K562 (cell line): ENCODE measurements at regions not wholly inside any gene's neighbourhood (a gene's known extent, or its start where the extent isn't known, plus 50 kb on each side); places are given as distances from the start of the nearest gene placed in this dataset.

Source experiments
- ATAC-seq: fragments of 200-7000 bp; cut with Tn5 transposase; 3 replicates; pipeline ENCODE4 v1.9.1; 2020; ENCODE audit warnings: moderate library complexity
- BruUV-seq: library from RNA; stranded (reverse); fragments of 400-500 nt; replicated peaks from 2 replicates; lab custom pipeline; 2021; lab: Mats Ljungman, UMichigan
- CTCF ChIA-PET: fragments of 300-600 bp; formaldehyde crosslinking; extraction: SDS; loops from one replicate; lab custom pipeline; 2021; ENCODE audit warnings: low intra/inter-chr PET ratio; lab: Yijun Ruan, JAX
- POLR2A ChIA-PET: fragments of 300-600, 350-650 bp; sonication (Branson Sonifier 250); formaldehyde crosslinking; extraction: SDS; loops from one replicate; lab custom pipeline; 2021; ENCODE audit warnings: antibody characterized with exemption, inconsistent platforms; lab: Yijun Ruan, JAX
- DNase-seq, 4 experiments: peaks; one replicate each; pipeline versions ENCODE4 v3.0.0 to v3.0.0-alpha.2; 2011 to 2018; ENCODE audit warnings: low spot score in 3 of 4, mixed read lengths in 3 of 4; ENCODE audit errors: extremely low read depth in 1 of 4
- FAIRE-seq: peaks from 2 replicates; lab custom pipeline; 2011; peaks lifted over from hg19 to GRCh38; lab: Jason Lieb, UNC
- H2AFZ ChIP-seq: 2 replicates; pipeline ENCODE4 v1.6.0; 2011; ENCODE audit warnings: low read depth, low read length, control low read depth, inconsistent platforms
- H3K27ac ChIP-seq: fragments of 200-600 bp; 3 replicates; pipeline ENCODE4 v1.8.0; 2011; ENCODE audit warnings: low read depth, mild to moderate bottlenecking, control low read depth, inconsistent platforms, low read length, moderate library complexity, mixed read lengths; ENCODE audit errors: extremely low read depth
- H3K27me3 ChIP-seq, 2 experiments: fragments of 300-600 bp in 1 of 2; 2 replicates in 1 of 2; 3 replicates in 1 of 2; pipeline versions ENCODE4 v1.6.0 to v1.8.0; 2011; ENCODE audit warnings: inconsistent platforms in 2 of 2, low read length in 2 of 2, mild to moderate bottlenecking in 1 of 2, mixed read lengths in 1 of 2, moderate library complexity in 1 of 2; ENCODE audit not compliant: control insufficient read depth in 2 of 2, insufficient read depth in 2 of 2
- H3K36me3 ChIP-seq: fragments of 300-600 bp; 3 replicates; pipeline ENCODE4 v1.8.0; 2011; ENCODE audit warnings: mild to moderate bottlenecking, low read length, inconsistent platforms; ENCODE audit not compliant: control insufficient read depth, insufficient read depth
- H3K4me1 ChIP-seq, 2 experiments: fragments of 200-600 bp in 1 of 2; replicated peaks in 1 of 2; 2 replicates in 1 of 2; 3 replicates in 1 of 2; pipeline versions ENCODE4 v1.5.1 to v1.8.0; 2011; ENCODE audit warnings: inconsistent platforms in 2 of 2, low read length in 2 of 2, mild to moderate bottlenecking in 1 of 2, mixed read lengths in 1 of 2, moderate library complexity in 1 of 2; ENCODE audit not compliant: control insufficient read depth in 2 of 2, insufficient read depth in 2 of 2
- H3K4me2 ChIP-seq: 2 replicates; pipeline ENCODE4 v1.6.1; 2011; ENCODE audit warnings: low read length, control low read depth, inconsistent platforms, mixed read lengths; ENCODE audit not compliant: insufficient read depth
- H3K4me3 ChIP-seq: fragments of 200-600 bp; sonication (generic), shearing (Covaris generic); 2 replicates; pipeline ENCODE4 v1.5.1; 2016; ENCODE audit warnings: control low read depth, inconsistent platforms
- H3K79me2 ChIP-seq: fragments of 200-600 bp; 3 replicates; pipeline ENCODE4 v1.8.0; 2011; ENCODE audit warnings: low read length, inconsistent platforms; ENCODE audit not compliant: control insufficient read depth, insufficient read depth
- H3K9ac ChIP-seq, 2 experiments: 2 replicates each; pipeline versions ENCODE4 v1.6.0 to v1.6.1; 2011; ENCODE audit warnings: low read depth in 2 of 2, low read length in 2 of 2, control low read depth in 1 of 2, inconsistent platforms in 1 of 2, mild to moderate bottlenecking in 1 of 2, mixed read lengths in 1 of 2; ENCODE audit not compliant: insufficient read depth in 1 of 2
- H3K9me1 ChIP-seq: one replicate; pipeline ENCODE4 v1.6.0; 2011; ENCODE audit warnings: inconsistent platforms, mild to moderate bottlenecking, low read length, moderate library complexity; ENCODE audit not compliant: control insufficient read depth, insufficient read depth
- H3K9me3 ChIP-seq: replicated peaks from 2 replicates; pipeline ENCODE4 v1.5.1; 2011; ENCODE audit warnings: low read depth, low read length, inconsistent platforms; ENCODE audit not compliant: control insufficient read depth, insufficient read depth
- H4K20me1 ChIP-seq: replicated peaks from 2 replicates; pipeline ENCODE4 v1.6.1; 2011; ENCODE audit warnings: low read length, inconsistent platforms, mixed read lengths; ENCODE audit not compliant: control insufficient read depth, insufficient read depth
- ADNP ChIP-seq: fragments of 200-800 bp; sonication (Bioruptor generic); IDR thresholded peaks from 2 replicates; pipeline ENCODE4 v1.6.1; 2016; ENCODE audit warnings: missing genetic modification characterization, missing compliant biosample characterization
- CBX1 ChIP-seq: sonication (generic); IDR thresholded peaks from 2 replicates; pipeline ENCODE4 v1.6.1; 2016; ENCODE audit warnings: antibody characterized with exemption, low read depth, mild to moderate bottlenecking
- CSDE1 ChIP-seq, 2 experiments: fragments of 450-650 bp; IDR thresholded peaks; 2 replicates each; pipeline ENCODE4 v1.6.1; 2016; ENCODE audit warnings: mild to moderate bottlenecking in 1 of 2
- E4F1 ChIP-seq: fragments of 250-450 bp; sonication (Bioruptor Pico); IDR thresholded peaks from 2 replicates; pipeline ENCODE4 v1.5.0; 2021; ENCODE audit warnings: mild to moderate bottlenecking, borderline replicate concordance
- ESRRA ChIP-seq: fragments of 450-650 bp; IDR thresholded peaks from 2 replicates; pipeline ENCODE4 v1.6.1; 2014; ENCODE audit warnings: low read depth, mild to moderate bottlenecking, moderate library complexity, borderline replicate concordance
- ETV5 ChIP-seq: sonication (generic); formaldehyde crosslinking; IDR thresholded peaks from 2 replicates; pipeline ENCODE4 v1.4.0; 2020; ENCODE audit warnings: low read depth, mild to moderate bottlenecking, missing genetic modification reagents
- NFE2 ChIP-seq: IDR thresholded peaks from 2 replicates; pipeline ENCODE4 v1.6.1; 2014; ENCODE audit warnings: antibody characterized with exemption, low read depth
- PHF20 ChIP-seq: fragments of 450-650 bp; IDR thresholded peaks from 2 replicates; pipeline ENCODE4 v1.6.1; 2018; ENCODE audit not compliant: partially characterized antibody
- PHTF2 ChIP-seq: fragments of 250-450 bp; sonication (Bioruptor Pico); IDR thresholded peaks from 2 replicates; pipeline ENCODE4 v1.5.0; 2021; ENCODE audit warnings: mild to moderate bottlenecking
- POLR3G ChIP-seq: IDR thresholded peaks from 2 replicates; pipeline ENCODE4 v1.6.1; 2011; ENCODE audit not compliant: insufficient read length, insufficient replicate concordance; ENCODE audit errors: extremely low read depth
- PPARD ChIP-seq: fragments of 250-450 bp; sonication (Bioruptor Pico); IDR thresholded peaks from 2 replicates; pipeline ENCODE4 v1.8.0; 2022; ENCODE audit warnings: inconsistent platforms, mild to moderate bottlenecking, moderate library complexity
- PTTG1 ChIP-seq: fragments of 450-650 bp; IDR thresholded peaks from 2 replicates; pipeline ENCODE4 v1.6.1; 2016; ENCODE audit warnings: low read depth, mild to moderate bottlenecking, missing genetic modification characterization, missing compliant biosample characterization
- TBP ChIP-seq: optimal IDR thresholded peaks from 2 replicates; pipeline ENCODE3; 2011; ENCODE audit warnings: low read depth, low read length, improper control_type of control experiment
- TRIM24 ChIP-seq, 2 experiments: fragments of 450-650 bp; IDR thresholded peaks; 2 replicates each; pipeline ENCODE4 v1.6.1; 2016
- USF1 ChIP-seq: sonication (generic); formaldehyde crosslinking; IDR thresholded peaks from 2 replicates; pipeline ENCODE4 v1.9.0; 2022; ENCODE audit warnings: mild to moderate bottlenecking, missing genetic modification reagents
- XRCC3 ChIP-seq: fragments of 450-650 bp; IDR thresholded peaks from 2 replicates; pipeline ENCODE4 v1.6.1; 2017; ENCODE audit warnings: mild to moderate bottlenecking, moderate library complexity
- ZNF274 ChIP-seq: IDR thresholded peaks from 2 replicates; pipeline ENCODE4 v1.6.1; 2011; ENCODE audit warnings: low read depth, mild to moderate bottlenecking, low read length, moderate library complexity, borderline replicate concordance
- ZNF507 ChIP-seq: conservative IDR thresholded peaks from 2 replicates; pipeline ENCODE4 v1.6.1; 2017; ENCODE audit warnings: missing genetic modification characterization, missing compliant biosample characterization
- ZNF586 ChIP-seq: fragments of 450-650 bp; formaldehyde crosslinking; conservative IDR thresholded peaks from 2 replicates; pipeline ENCODE4 v1.4.0; 2020; ENCODE audit warnings: mild to moderate bottlenecking, moderate library complexity
- ZNF75A ChIP-seq: fragments of 450-650 bp; formaldehyde crosslinking; IDR thresholded peaks from 2 replicates; pipeline ENCODE4 v1.4.0; 2020; ENCODE audit warnings: mild to moderate bottlenecking
- WGBS: fragments of 100-300 bp; shearing (Covaris generic); methylation state at CpG from one replicate; pipeline ENCODE4 v1.1.6; 2016; ENCODE audit warnings: low coverage, mixed read lengths; ENCODE audit not compliant: insufficient coverage; ENCODE audit errors: missing lambda C conversion rate; 5-methylcytosine and 5-hydroxymethylcytosine counted together
- in situ Hi-C: fragments of 300-500 bp; cut with MboI; formaldehyde crosslinking; loops from 4 replicates; pipeline ENCODE4 v1.15.0; 2018; ENCODE audit warnings: inconsistent platforms, mixed read lengths
- intact Hi-C: fragments of 100-400 bp; cut with micrococcal nuclease; formaldehyde crosslinking; loops from 2 replicates; pipeline ENCODE4 v1.14.2; 2022

- no peak overlapping the region for H3K4me2 ChIP-seq
Measured at GRCh38 chr6:156310701-156311100, 466.5 kb upstream of the ARID1B start.

GRCh38 chr6:156309017-156309416, 468.2 kb upstream of the ARID1B start:
- H3K27ac ChIP-seq, result no peak overlapping the region
- no peaks in the 10 kb centered on the region for H3K79me2 ChIP-seq
- no peaks in the 10 kb centered on the region for H3K9me1 ChIP-seq
- intact Hi-C loops, result no loop called here
- in situ Hi-C loops, result no loop called here
- DNase-seq, result no peak
- no peaks in the 10 kb centered on the region for H4K20me1 ChIP-seq
- no peaks in the 10 kb centered on the region for H3K27me3 ChIP-seq
- no peak for FAIRE-seq
- no peaks in the 10 kb centered on the region for H3K4me1 ChIP-seq
- no peak overlapping the region for H3K4me2 ChIP-seq
- H3K9me3 ChIP-seq, result no peaks in the 10 kb centered on the region
- 0% methylated on average over 7 of the region's 7 CpGs for WGBS
- no peaks in the 10 kb centered on the region for H3K36me3 ChIP-seq
- no peak overlapping the region for H2AFZ ChIP-seq
- H3K4me3 ChIP-seq, result no peak overlapping the region
- ATAC-seq, result no peak
- no peak overlapping the region for H3K9ac ChIP-seq
- ChIA-PET POLR2A (no interaction called here), CTCF (no interaction called here)
- BruUV-seq, result no TSS peak
- TF ChIP-seq CBX1, result no peak
- TF ChIP-seq TBP, result no peak
- TF ChIP-seq TRIM24 (IDR thresholded peaks at IDR 0.05), result no peak
- TF ChIP-seq PHF20, result no peak
- TF ChIP-seq ESRRA, result no peak
- no peak for TF ChIP-seq USF1 (CRISPR knock-in tag)
- TF ChIP-seq ZNF75A, result no peak
- no peak for TF ChIP-seq ZNF274
- TF ChIP-seq ZNF586 (CRISPR knock-in tag), result no peak
- TF ChIP-seq E4F1 (CRISPR knock-in tag), result no peak

More at GRCh38 chr6:156310701-156311100, 466.5 kb upstream of the ARID1B start:
- ChIA-PET CTCF (no interaction called here), POLR2A (interaction anchor here (0.6 kb wide), 1 partner anchor 375 kb away, joined by 4 read pairs; no protein-coding TSS in a partner anchor)
- Histone ChIP-seq H3K27me3 (no peaks in the 10 kb centered on the region), H3K36me3 (no peaks in the 10 kb centered on the region), H3K9me1 (no peaks in the 10 kb centered on the region), H4K20me1 (no peaks in the 10 kb centered on the region), H3K27ac (no peak overlapping the region), H3K4me1 (no peaks in the 10 kb centered on the region), H3K9me3 (no peaks in the 10 kb centered on the region), H3K79me2 (no peaks in the 10 kb centered on the region), H3K9ac (no peak overlapping the region), H3K4me3 (no peak overlapping the region), H2AFZ (no peak overlapping the region)
- intact Hi-C loops (no loop called here), in situ Hi-C loops (no loop called here)
- BruUV-seq, result no TSS peak
- DNase-seq (no peak), FAIRE-seq (no peak), ATAC-seq (no peak)
- WGBS, result 3% methylated on average over 6 of the region's 6 CpGs
- no peak for TF ChIP-seq PHTF2 (CRISPR knock-in tag)
- TF ChIP-seq POLR3G, result no peak
- TF ChIP-seq ETV5 (CRISPR knock-in tag), result no peak
- TF ChIP-seq CSDE1 (IDR thresholded peaks at IDR 0.05), result no peak
- no peak for TF ChIP-seq XRCC3
- TF ChIP-seq PTTG1, result no peak
- TF ChIP-seq NFE2, result no peak
- no peak for TF ChIP-seq ADNP (tag)
- no peak for TF ChIP-seq ZNF507 (tag)
- no peak for TF ChIP-seq PPARD (CRISPR knock-in tag)
